ENCODE measurements at regions not wholly inside any gene's neighbourhood (a gene's known extent, or its start where the extent isn't known, plus 50 kb on each side); places are given as distances from the start of the nearest gene placed in this dataset.
"Not testable (repeated sequence)": the region's sequence is repeated elsewhere in the genome, so short reads cannot be mapped to it uniquely, and the experiment has no call there.

- DNase-seq (ENCODE audit: low read depth, low spot score) (no peak), FAIRE-seq (no peak), ATAC-seq (no peak)
- no peak overlapping the region for H3K4me2 ChIP-seq (ENCODE audit: control insufficient read depth, insufficient read depth)
- no peak overlapping the region for H2AFZ ChIP-seq (ENCODE audit: control insufficient read depth, low read depth, low read length)
- H4K20me1 ChIP-seq (ENCODE audit: control insufficient read depth, insufficient read depth) = no peaks in the 10 kb centered on the region
- intact Hi-C loops (cut with micrococcal nuclease; ENCODE audit: unreplicated experiment) = no loop called here
- RAD21 ChIA-PET (ENCODE audit: unreplicated experiment) = no interaction called here
- no peaks in the 10 kb centered on the region for H3K27me3 ChIP-seq (replicated peaks in 1 of 2; ENCODE audit: control insufficient read depth in 2 of 2, insufficient read depth in 2 of 2, low read length in 1 of 2)
- SMC1A ChIA-PET (ENCODE audit: uncharacterized antibody, unreplicated experiment) = no interaction called here
- no peak overlapping the region for H3K4me3 ChIP-seq
- in situ Hi-C loops (cut with MboI) = no loop called here
- WGBS (ENCODE audit: insufficient coverage, insufficient replicate concordance, low lambda C conversion rate, missing lambda C conversion rate) = 0% methylated on average over 1 of the region's 1 CpG
- no peak overlapping the region for H3K9ac ChIP-seq (ENCODE audit: control insufficient read depth, insufficient read depth, low read length)
- CTCF ChIA-PET = interaction anchor here (1.7 kb wide), 1 partner anchor 301 kb away, joined by 4 read pairs; no protein-coding TSS in a partner anchor
- BruUV-seq (replicated peaks) = no TSS peak
- TF ChIP-seq HDAC6 (IDR thresholded peaks at IDR 0.05; ENCODE audit: unreplicated experiment) (no peak), POU2F2 (IDR thresholded peaks at IDR 0.05; ENCODE audit: borderline replicate concordance, low read depth, low read length) (no peak)
- no peaks in the 10 kb centered on the region for H3K4me1 ChIP-seq (ENCODE audit: control insufficient read depth, insufficient read depth, low read length)
- POLR2A ChIA-PET = no interaction called here
- H3K27ac ChIP-seq (ENCODE audit: control insufficient read depth, insufficient read depth) = no peak overlapping the region
- H3K9me3 ChIP-seq (replicated peaks; ENCODE audit: control insufficient read depth, insufficient read depth, low read length) = peaks cover 2% of the 10 kb centered on the region; the same call in 2 of the 3 replicates
- H3K36me3 ChIP-seq (ENCODE audit: control insufficient read depth in 2 of 2, insufficient read depth in 2 of 2, low read length in 1 of 2) = no peaks in the 10 kb centered on the region
- no peaks in the 10 kb centered on the region for H3K79me2 ChIP-seq (ENCODE audit: control insufficient read depth, insufficient read depth, low read length)
Observed at GRCh38 chr2:217349251-217349650, 489.4 kb upstream of the TNP1 start.

DNA sequence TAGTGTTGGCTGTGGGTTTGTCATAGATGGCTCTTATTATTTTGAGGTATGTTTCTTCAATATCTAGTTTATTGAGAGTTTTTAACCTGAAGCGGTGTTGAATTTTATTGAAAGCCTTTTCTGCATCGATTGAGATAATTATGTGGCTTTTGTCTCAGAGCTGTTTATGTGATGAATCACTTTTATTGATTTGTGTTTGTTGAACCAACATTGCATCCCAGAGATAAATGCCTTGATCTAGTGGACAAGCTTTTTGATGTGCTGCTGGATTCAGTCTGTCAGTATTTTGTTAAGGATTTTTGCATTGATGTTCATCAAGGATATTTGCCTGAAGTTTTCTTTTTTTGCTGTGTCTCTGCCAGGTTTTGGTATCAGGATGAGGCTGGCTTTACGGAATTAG, 487.8 kb upstream of the TNP1 start:
- H3K4me3 ChIP-seq; H2AFZ ChIP-seq (ENCODE audit: control insufficient read depth, low read depth, low read length); ATAC-seq; H4K20me1 ChIP-seq (ENCODE audit: control insufficient read depth, insufficient read depth); BruUV-seq (replicated peaks); H3K27me3 ChIP-seq (replicated peaks in 1 of 2; ENCODE audit: control insufficient read depth in 2 of 2, insufficient read depth in 2 of 2, low read length in 1 of 2); H3K4me2 ChIP-seq (ENCODE audit: control insufficient read depth, insufficient read depth); H3K9me3 ChIP-seq (replicated peaks; ENCODE audit: control insufficient read depth, insufficient read depth, low read length); CTCF ChIA-PET; SMC1A ChIA-PET (ENCODE audit: uncharacterized antibody, unreplicated experiment); in situ Hi-C loops (cut with MboI); H3K36me3 ChIP-seq (ENCODE audit: control insufficient read depth in 2 of 2, insufficient read depth in 2 of 2, low read length in 1 of 2); H3K4me1 ChIP-seq (ENCODE audit: control insufficient read depth, insufficient read depth, low read length); intact Hi-C loops (cut with micrococcal nuclease; ENCODE audit: unreplicated experiment); POLR2A ChIA-PET; FAIRE-seq; DNase-seq (ENCODE audit: low read depth, low spot score); RAD21 ChIA-PET (ENCODE audit: unreplicated experiment); H3K27ac ChIP-seq (ENCODE audit: control insufficient read depth, insufficient read depth); H3K79me2 ChIP-seq (ENCODE audit: control insufficient read depth, insufficient read depth, low read length); H3K9ac ChIP-seq (ENCODE audit: control insufficient read depth, insufficient read depth, low read length): not testable (repeated sequence)
- WGBS (ENCODE audit: insufficient coverage, insufficient replicate concordance, low lambda C conversion rate, missing lambda C conversion rate) = 13% methylated on average over 3 of the region's 3 CpGs

Data from GM12878 (cell line).